H1 (cell line): ENCODE measurements at regions not wholly inside any gene's neighbourhood (a gene's known extent, or its start where the extent isn't known, plus 50 kb on each side); places are given as distances from the start of the nearest gene placed in this dataset.

ENCODE experiments used
- CBX8 ChIP-seq: fragments of 300-800, 300-1000 bp; sonication (generic); IDR thresholded peaks from 2 replicates; pipeline ENCODE4 v1.7.1; 2016; ENCODE audit warnings: low read depth, low read length, borderline replicate concordance
- CHD1 ChIP-seq: IDR thresholded peaks from 2 replicates; pipeline ENCODE4 v1.6.1; 2012; ENCODE audit warnings: low read depth, low read length, improper control_type of control experiment
- CHD7 ChIP-seq: fragments of 300-600 bp; sonication (generic); IDR thresholded peaks from 2 replicates; pipeline ENCODE4 v1.7.1; 2012; ENCODE audit warnings: low read length, moderate library complexity, mild to moderate bottlenecking, inconsistent platforms; ENCODE audit not compliant: insufficient replicate concordance
- CTCF ChIP-seq, 3 experiments: IDR thresholded peaks; 1 replicate in 2 of 3; 2 replicates in 1 of 3; pipeline versions ENCODE4 v1.5.1 to v1.6.1; 2011; ENCODE audit warnings: low read length in 3 of 3, mild to moderate bottlenecking in 3 of 3, inconsistent platforms in 2 of 3, low read depth in 1 of 3, moderate library complexity in 1 of 3; ENCODE audit not compliant: insufficient read depth in 1 of 3; ENCODE audit errors: control extremely low read depth in 1 of 3
- E2F6 ChIP-seq: IDR thresholded peaks from 2 replicates; pipeline ENCODE4 v1.6.1; 2012; ENCODE audit warnings: inconsistent platforms
- RNF2 ChIP-seq: fragments of 200-900, 300-1000 bp; sonication (generic); IDR thresholded peaks from 2 replicates; pipeline ENCODE4 v1.7.1; 2016; ENCODE audit warnings: borderline replicate concordance, low read depth, mild to moderate bottlenecking, antibody characterized with exemption, low read length; ENCODE audit not compliant: poor library complexity, severe bottlenecking; ENCODE audit errors: missing control alignments
- SIX5 ChIP-seq: IDR thresholded peaks from 2 replicates; pipeline ENCODE4 v1.6.1; 2011; ENCODE audit warnings: mild to moderate bottlenecking, low read depth, low read length
- SP2 ChIP-seq: IDR thresholded peaks from 2 replicates; pipeline ENCODE4 v1.6.1; 2012; ENCODE audit warnings: mild to moderate bottlenecking, low read length, inconsistent platforms
- TCF12 ChIP-seq: IDR thresholded peaks from 2 replicates; pipeline ENCODE4 v1.6.1; 2011; ENCODE audit warnings: low read depth, mild to moderate bottlenecking, low read length

GRCh38 chr20:63059684-63060056, 52.9 kb upstream of the BHLHE23 start (continued):
- TF ChIP-seq CHD7 = no peak
- TF ChIP-seq SP2 = no peak
- no peak for TF ChIP-seq SIX5
- no peak for TF ChIP-seq E2F6
- TF ChIP-seq CHD1 = no peak
- TF ChIP-seq TCF12 = no peak
- no peak for TF ChIP-seq CBX8
- TF ChIP-seq RNF2 = no peak
- no peak for TF ChIP-seq CTCF (IDR thresholded peaks at IDR 0.05; ENCODE audit: control extremely low read depth in 1 of 3, insufficient read depth in 1 of 3, low read depth in 1 of 3, low read length in 3 of 3)
